ENCODE measurements at regions not wholly inside any gene's neighbourhood (a gene's known extent, or its start where the extent isn't known, plus 50 kb on each side); places are given as distances from the start of the nearest gene placed in this dataset.

DNA sequence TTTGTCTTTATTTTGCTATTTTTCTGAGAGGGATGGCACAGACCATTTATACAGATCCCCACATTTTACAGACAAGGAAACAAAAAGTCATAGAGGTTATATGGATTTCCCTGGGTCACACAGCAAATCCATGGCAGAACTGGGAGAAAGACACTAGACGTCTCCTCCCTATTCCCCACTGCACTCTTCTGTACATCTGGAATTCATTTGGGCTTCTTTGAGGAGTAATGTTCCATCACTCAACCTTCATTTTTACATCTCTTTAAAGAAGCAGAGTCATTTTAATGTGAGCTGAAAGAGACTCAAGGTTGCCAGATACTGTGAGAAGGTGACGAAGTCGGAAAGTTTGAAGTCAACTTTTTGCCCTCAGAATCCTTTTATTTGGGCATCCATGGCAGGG, 207.3 kb downstream of the OTOR start:
- Mint-ChIP-seq H3K27ac (no peak overlapping the region), H3K4me3 (no peak overlapping the region), H3K4me1 (peaks cover 2% of the 10 kb centered on the region), H3K36me3 (peaks cover under 1% of the 10 kb centered on the region), H3K27me3 (ENCODE audit: low read depth) (peaks cover 6% of the 10 kb centered on the region), H3K9me3 (peaks cover 16% of the 10 kb centered on the region)
- DNase-seq (ENCODE audit: low spot score in 2 of 2, unreplicated experiment in 2 of 2): no peak
- TF ChIP-seq, protein P1, sequence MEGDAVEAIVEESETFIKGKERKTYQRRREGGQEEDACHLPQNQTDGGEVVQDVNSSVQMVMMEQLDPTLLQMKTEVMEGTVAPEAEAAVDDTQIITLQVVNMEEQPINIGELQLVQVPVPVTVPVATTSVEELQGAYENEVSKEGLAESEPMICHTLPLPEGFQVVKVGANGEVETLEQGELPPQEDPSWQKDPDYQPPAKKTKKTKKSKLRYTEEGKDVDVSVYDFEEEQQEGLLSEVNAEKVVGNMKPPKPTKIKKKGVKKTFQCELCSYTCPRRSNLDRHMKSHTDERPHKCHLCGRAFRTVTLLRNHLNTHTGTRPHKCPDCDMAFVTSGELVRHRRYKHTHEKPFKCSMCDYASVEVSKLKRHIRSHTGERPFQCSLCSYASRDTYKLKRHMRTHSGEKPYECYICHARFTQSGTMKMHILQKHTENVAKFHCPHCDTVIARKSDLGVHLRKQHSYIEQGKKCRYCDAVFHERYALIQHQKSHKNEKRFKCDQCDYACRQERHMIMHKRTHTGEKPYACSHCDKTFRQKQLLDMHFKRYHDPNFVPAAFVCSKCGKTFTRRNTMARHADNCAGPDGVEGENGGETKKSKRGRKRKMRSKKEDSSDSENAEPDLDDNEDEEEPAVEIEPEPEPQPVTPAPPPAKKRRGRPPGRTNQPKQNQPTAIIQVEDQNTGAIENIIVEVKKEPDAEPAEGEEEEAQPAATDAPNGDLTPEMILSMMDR (IDR thresholded peaks at IDR 0.05; ENCODE audit: unreplicated experiment): no peak

DNA sequence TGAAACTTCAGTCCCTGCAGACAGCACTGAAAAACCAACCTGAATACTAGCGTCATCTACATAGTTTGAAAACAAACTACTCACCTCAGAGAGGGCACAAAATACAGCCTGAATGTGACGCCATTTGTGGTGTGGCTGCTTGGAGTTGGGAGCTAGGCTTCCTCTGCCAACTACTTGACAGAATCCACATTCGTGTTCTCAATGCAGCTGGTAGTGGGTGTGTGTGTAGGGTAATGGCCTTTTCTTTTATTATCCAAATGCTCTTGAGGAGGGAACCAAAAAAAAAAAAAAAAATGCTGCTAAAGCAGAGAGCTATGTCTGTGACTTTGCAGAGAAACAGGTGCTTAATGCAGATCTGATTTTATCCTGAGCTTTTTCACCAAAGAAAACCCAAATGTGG, 207.8 kb downstream of the OTOR start:
- TF ChIP-seq, protein P1 (IDR thresholded peaks at IDR 0.05; ENCODE audit: unreplicated experiment): no peak
- no peaks in the 10 kb centered on the region for H3K36me3 Mint-ChIP-seq
- H3K4me3 Mint-ChIP-seq: no peak overlapping the region
- peaks cover 6% of the 10 kb centered on the region for H3K27me3 Mint-ChIP-seq (ENCODE audit: low read depth)
- H3K4me1 Mint-ChIP-seq: peaks cover 2% of the 10 kb centered on the region
- no peak for DNase-seq (ENCODE audit: low spot score in 2 of 2, unreplicated experiment in 2 of 2)
- peaks cover 12% of the 10 kb centered on the region for H3K9me3 Mint-ChIP-seq
- H3K27ac Mint-ChIP-seq: no peak overlapping the region

DNA sequence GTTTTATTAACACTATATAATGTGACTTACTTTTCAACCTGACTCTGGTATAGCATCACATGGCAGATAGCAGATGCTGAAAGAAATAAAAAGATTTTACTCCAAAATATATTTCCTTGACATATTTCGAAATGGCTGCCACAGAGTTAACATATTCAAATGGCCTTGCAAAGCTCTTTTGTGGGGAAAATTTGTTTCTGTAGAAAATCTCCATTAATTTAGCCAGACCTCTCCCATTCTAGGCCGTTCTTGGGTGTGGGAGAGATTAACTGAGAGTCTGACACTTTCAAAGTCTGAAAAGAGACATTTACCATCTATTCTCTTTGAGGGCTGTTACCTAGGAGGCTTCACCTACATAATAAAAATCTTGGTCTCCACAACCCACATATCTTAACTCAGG, 217.2 kb downstream of the OTOR start:
- no peak for DNase-seq (ENCODE audit: low spot score in 2 of 2, unreplicated experiment in 2 of 2)
- TF ChIP-seq, protein P1 (IDR thresholded peaks at IDR 0.05; ENCODE audit: unreplicated experiment): no peak
- H3K9me3 Mint-ChIP-seq: peaks cover 13% of the 10 kb centered on the region
- no peak overlapping the region for H3K27ac Mint-ChIP-seq
- H3K4me3 Mint-ChIP-seq: no peak overlapping the region
- no peaks in the 10 kb centered on the region for H3K36me3 Mint-ChIP-seq
- H3K27me3 Mint-ChIP-seq (ENCODE audit: low read depth): peaks cover 9% of the 10 kb centered on the region
- no peaks in the 10 kb centered on the region for H3K4me1 Mint-ChIP-seq

DNA sequence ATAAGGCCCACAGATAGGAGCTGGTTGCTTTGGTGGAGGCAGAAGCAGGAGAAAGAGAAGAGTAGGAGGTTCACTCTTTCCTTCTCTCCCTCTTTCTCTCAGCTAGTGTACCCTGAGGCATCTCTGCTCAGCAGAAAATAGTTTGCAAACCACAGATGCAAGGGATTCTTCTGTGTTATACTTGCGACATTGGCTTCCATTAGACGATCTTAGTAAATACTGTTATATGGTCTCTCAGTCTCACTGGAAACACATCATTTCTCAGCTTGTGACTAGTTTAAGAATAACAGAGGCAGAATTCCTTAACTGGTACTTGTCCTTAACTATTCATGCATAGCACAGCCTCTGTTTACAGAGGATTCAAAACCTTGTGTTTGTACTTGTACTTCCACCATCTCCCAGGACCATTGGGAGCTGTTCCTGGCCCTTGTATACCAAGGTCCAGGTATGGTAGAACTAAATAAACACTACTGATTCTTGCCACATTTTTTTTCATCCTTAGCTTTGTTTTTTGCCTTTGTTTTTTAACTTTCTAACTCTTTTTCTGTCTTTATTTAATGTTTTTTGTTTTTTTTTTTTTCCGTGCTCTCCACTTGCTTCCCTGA, 218.2 kb downstream of the OTOR start:
- Mint-ChIP-seq H3K27me3 (ENCODE audit: low read depth) (peaks cover 9% of the 10 kb centered on the region), H3K36me3 (no peaks in the 10 kb centered on the region), H3K4me3 (no peak overlapping the region), H3K27ac (no peak overlapping the region), H3K9me3 (peaks cover 12% of the 10 kb centered on the region), H3K4me1 (no peaks in the 10 kb centered on the region)
- TF ChIP-seq, protein P1 (IDR thresholded peaks at IDR 0.05; ENCODE audit: unreplicated experiment): no peak
- DNase-seq (ENCODE audit: low spot score in 2 of 2, unreplicated experiment in 2 of 2): no peak

DNA sequence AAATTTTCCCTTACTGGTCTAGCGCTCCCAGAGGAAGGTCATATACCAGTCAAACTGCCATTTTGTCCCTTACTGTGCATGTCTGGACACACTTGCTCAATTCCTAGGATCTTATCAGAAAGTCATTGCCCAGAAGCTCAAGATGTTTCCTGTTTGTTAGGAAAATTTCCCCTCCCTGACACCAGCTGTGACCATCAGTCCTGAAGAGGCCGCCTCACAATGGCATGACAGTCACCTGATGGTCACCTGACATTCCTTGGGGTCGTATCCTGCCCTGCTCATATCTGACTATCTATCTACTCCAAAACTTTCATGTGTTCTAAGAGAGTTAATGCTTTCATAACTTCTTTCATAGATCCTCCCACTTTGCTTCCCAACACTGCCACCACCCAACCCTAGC, 219.9 kb downstream of the OTOR start:
- Mint-ChIP-seq H3K4me3 (no peak overlapping the region), H3K4me1 (no peaks in the 10 kb centered on the region), H3K27ac (no peak overlapping the region), H3K36me3 (no peaks in the 10 kb centered on the region), H3K27me3 (ENCODE audit: low read depth) (peaks cover 3% of the 10 kb centered on the region), H3K9me3 (no peaks in the 10 kb centered on the region)
- no peak for DNase-seq (ENCODE audit: low spot score in 2 of 2, unreplicated experiment in 2 of 2)
- TF ChIP-seq, protein P1 (IDR thresholded peaks at IDR 0.05; ENCODE audit: unreplicated experiment): no peak

DNA sequence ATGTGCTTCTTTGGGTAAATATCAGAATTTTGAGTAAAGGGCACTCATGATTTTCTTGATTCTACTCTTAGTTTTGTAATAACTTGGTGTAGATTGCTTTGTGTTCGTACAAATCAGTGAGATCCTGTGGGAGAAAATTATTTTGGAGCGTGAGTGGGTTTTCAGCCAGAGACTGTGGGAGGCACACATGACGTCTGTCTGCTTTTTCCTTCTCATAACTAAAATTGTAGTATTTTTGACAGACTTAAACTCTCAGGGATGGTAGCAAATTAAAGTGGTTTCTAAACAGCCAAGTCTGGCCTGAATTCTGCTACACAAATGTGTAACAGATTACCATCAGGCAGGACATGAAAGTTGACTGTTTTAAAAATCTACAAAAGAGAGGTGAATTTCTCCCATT, 222.6 kb downstream of the OTOR start:
- H3K9me3 Mint-ChIP-seq: no peaks in the 10 kb centered on the region
- no peaks in the 10 kb centered on the region for H3K4me1 Mint-ChIP-seq
- no peak overlapping the region for H3K4me3 Mint-ChIP-seq
- TF ChIP-seq, protein P1 (IDR thresholded peaks at IDR 0.05; ENCODE audit: unreplicated experiment): no peak
- no peak overlapping the region for H3K27ac Mint-ChIP-seq
- DNase-seq (ENCODE audit: low spot score in 2 of 2, unreplicated experiment in 2 of 2): no peak
- no peaks in the 10 kb centered on the region for H3K36me3 Mint-ChIP-seq
- H3K27me3 Mint-ChIP-seq (ENCODE audit: low read depth): peaks cover 6% of the 10 kb centered on the region

Data from mesothelial cell of epicardium (in vitro differentiated cells).